ENCODE measurements at regions not wholly inside any gene's neighbourhood (a gene's known extent, or its start where the extent isn't known, plus 50 kb on each side); places are given as distances from the start of the nearest gene placed in this dataset.

GRCh38 chr7:140229591-140230515, 53.1 kb upstream of the KDM7A start (continued):
- 0 out of 2 replicates have a peak, but pooled peaks have one; percentile 44 for TF ChIP-seq MYNN (CRISPR knock-in tag; IDR thresholded peaks at IDR 0.05; ENCODE audit: low read depth)
- no peak for TF ChIP-seq PAWR (CRISPR knock-in tag; IDR thresholded peaks at IDR 0.05; ENCODE audit: borderline replicate concordance)
- TF ChIP-seq ATF6 (CRISPR knock-in tag; conservative IDR thresholded peaks at IDR 0.05): no peak
- TF ChIP-seq MYPOP (CRISPR knock-in tag; IDR thresholded peaks at IDR 0.05): peak; percentile 80
- TF ChIP-seq HMGXB4 (CRISPR knock-in tag; IDR thresholded peaks at IDR 0.05; ENCODE audit: borderline replicate concordance in 1 of 2, low read depth in 1 of 2): peak in 1 of 2 experiments; percentile 59; a peak in 1 of 4 replicates
- peak; percentile 74; the same call in 1 of the 2 replicates for TF ChIP-seq TEF (CRISPR knock-in tag; IDR thresholded peaks at IDR 0.05)
- peak; percentile 94 for TF ChIP-seq ZNF331 (CRISPR knock-in tag; IDR thresholded peaks at IDR 0.05)
- peak; percentile 97 for TF ChIP-seq MED8 (CRISPR knock-in tag; IDR thresholded peaks at IDR 0.05; ENCODE audit: insufficient replicate concordance)
- peak; percentile 99 to 100 for TF ChIP-seq EP300 (IDR thresholded peaks at IDR 0.05; ENCODE audit: low read depth in 2 of 2, low read length in 2 of 2)
- TF ChIP-seq EP300 (CRISPR knock-in tag; IDR thresholded peaks at IDR 0.05; ENCODE audit: borderline replicate concordance): peak; percentile 100
- TF ChIP-seq PHF5A (CRISPR knock-in tag; IDR thresholded peaks at IDR 0.05; ENCODE audit: low read depth, unreplicated experiment): peak; percentile 84
- TF ChIP-seq TGIF2 (CRISPR knock-in tag; IDR thresholded peaks at IDR 0.05): peak; percentile 87
- TF ChIP-seq SRF (IDR thresholded peaks at IDR 0.05; ENCODE audit: low read depth, low read length): 0 out of 2 replicates have a peak, but pooled peaks have one; percentile 22
- TF ChIP-seq HBP1 (CRISPR knock-in tag; IDR thresholded peaks at IDR 0.05; ENCODE audit: low read depth): peak; percentile 75; the same call in 1 of the 2 replicates
- TF ChIP-seq ZNF3 (CRISPR knock-in tag; IDR thresholded peaks at IDR 0.05): 0 out of 2 replicates have a peak, but pooled peaks have one; percentile 27
- 0 out of 2 replicates have a peak, but pooled peaks have one; percentile 50 for TF ChIP-seq E2F2 (CRISPR knock-in tag; IDR thresholded peaks at IDR 0.05; ENCODE audit: borderline replicate concordance)
- TF ChIP-seq NR2F6 (IDR thresholded peaks at IDR 0.05): peak; percentile 92
- peak; percentile 92 for TF ChIP-seq NR2F6 (CRISPR knock-in tag; IDR thresholded peaks at IDR 0.05)
- peak; percentile 62 for TF ChIP-seq ZNF614 (CRISPR knock-in tag; IDR thresholded peaks at IDR 0.05; ENCODE audit: borderline replicate concordance)

Data from HepG2 (cell line).